HG02938 (cell line): ENCODE measurements at regions not wholly inside any gene's neighbourhood (a gene's known extent, or its start where the extent isn't known, plus 50 kb on each side); places are given as distances from the start of the nearest gene placed in this dataset.

Source experiments
- ATAC-seq: cut with Tn5 transposase; IDR thresholded peaks from one replicate; pipeline ENCODE4 v1.9.1; 2021; ENCODE audit warnings: mild to moderate bottlenecking, moderate library complexity; ENCODE audit not compliant: unreplicated experiment

GRCh38 chr1:56357927-56358690 is 221.3 kb downstream of the PLPP3 start:
- ATAC-seq, result no peak

DNA sequence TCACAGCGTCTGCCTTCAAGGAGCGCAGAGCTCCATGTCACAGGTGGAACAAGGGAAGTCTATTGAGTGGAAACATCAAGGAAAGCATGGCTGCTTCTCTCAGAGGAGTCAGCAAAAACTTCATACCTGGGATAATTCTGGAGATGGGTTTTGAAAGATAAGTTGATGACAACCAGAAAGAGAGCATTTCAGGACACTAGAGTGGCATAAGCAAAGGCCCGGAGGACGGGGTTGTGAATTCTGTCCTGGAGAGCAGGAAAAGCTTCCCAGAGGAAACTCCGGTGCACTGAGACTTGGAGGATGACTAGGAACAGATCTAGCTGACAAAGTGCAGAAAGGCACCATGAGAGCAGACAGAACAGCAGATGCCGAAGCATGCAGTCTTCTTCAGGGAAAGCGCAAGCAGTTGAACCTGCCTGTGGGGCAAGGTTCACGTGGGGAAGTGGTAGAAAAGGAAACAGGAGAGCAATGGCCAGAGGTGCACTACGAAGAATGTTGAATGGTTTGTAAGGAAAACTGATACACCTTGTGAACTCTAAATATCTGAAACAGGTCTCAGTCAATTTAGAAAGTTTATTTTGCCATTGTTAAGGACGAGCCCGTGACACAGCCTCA is 222.9 kb downstream of the PLPP3 start:
- no peak for ATAC-seq

DNA sequence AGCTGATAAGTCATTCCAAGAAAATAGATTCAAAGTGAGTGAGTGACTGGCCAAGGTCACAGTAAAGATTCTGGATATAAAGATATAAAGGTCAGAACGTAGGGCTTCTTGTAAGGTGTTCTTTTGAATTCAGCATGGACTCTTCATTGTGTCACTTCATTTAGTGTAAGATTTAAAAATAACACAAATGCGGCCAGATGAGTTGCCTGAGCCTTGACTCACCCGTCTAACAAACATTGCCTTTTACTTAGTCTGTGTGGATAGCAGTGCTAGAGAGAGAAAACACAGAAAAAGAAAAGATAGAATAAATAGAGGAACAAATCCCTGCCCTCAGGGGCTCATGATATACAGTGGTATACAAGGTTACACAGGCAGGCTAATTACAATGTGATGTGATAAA is 223.4 kb downstream of the PLPP3 start:
- no peak for ATAC-seq

GRCh38 chr1:56355422-56355821 is 223.9 kb downstream of the PLPP3 start:
- no peak for ATAC-seq

DNA sequence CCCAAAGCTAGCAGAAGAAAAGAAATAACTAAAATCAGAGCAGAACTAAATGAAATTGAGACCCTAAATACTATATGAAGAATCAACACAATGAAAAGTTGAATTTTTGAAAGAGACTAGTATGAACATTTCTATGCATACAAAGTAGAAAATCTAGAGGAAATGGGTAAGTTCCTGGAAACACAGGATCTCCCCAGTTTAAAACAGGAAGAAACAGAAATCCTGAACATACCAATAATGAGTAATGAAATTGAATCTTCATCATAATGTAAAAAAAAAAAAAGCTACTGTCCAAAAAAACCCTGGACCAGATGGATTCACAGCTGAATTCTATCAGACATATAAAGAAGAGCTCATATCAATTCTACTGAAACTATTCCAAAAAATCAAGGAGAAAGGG is 233.5 kb downstream of the PLPP3 start:
- no peak for ATAC-seq

- no peak for ATAC-seq
Observed at GRCh38 chr1:56340977-56341376, 238.4 kb downstream of the PLPP3 start.

DNA sequence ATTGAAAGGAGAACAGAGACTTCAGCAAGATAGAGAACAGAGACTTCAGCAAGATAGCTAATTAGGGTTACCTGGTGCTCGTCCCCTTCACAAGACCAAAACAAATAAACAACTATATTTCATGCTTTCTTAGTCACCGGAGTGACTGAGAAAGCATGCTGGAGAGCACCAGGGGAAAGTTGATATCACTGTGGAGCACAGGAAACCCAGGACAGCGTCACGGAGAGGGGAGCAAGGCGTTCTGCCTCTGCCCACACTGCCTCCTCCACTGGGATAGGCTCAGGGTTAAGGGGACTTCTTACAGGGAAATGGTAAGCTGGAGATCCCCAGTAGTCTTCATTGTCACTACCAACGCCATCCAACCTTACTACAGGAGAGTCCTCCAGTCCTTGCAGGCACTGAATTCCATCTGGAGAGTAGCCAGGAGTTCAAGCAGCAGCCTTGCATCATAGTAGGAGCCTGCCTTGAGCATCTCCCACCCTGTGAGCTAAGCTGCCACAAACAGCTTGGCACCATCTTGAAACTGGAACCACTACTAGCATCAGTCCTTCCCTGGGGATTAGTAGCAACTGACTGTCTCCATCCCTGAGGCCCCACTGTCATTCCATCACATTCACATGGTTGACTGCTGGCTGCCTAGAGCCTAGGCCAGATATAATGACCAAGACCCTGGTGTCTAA is 239.4 kb downstream of the PLPP3 start:
- no peak for ATAC-seq

GRCh38 chr1:56339093-56339492 is 240.3 kb downstream of the PLPP3 start:
- ATAC-seq, result no peak

DNA sequence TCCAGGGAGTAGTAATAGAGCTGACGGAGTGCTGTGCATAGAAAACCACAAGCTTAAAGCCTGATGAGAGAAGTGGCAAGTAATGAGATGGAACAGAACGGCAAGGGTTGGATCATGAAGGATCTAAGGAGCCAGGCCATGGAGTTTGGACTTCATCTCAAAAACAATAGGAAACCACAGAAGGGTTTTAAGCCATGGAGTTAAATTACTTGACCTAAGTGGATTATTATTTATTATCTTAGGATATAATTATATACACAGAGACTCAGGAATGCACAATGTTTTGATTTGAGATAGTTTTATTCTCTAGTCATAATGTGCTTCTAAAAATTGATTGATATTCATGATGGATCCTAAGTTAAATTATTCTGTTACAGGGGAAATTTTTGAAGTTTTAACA is 242.4 kb downstream of the PLPP3 start:
- no peak for ATAC-seq

DNA sequence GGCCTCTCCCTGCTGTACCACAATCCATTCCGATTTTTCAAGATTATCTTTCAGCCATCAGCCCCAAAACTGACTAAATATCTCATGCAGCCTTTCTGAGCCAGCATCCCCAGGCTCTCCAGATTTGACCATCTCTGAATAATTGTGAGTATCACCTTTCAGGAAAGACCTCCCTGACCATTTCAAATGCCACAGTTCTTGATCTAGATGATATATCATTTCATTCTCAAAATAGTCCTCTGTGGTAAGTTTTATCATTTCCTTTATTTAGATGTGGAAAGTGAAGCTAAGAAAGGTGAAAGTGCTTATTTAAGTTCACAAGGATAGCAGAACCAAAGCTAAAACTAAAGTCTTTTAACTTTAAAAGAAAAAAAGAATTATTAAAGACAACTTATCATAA is 244.0 kb downstream of the PLPP3 start:
- no peak for ATAC-seq

DNA sequence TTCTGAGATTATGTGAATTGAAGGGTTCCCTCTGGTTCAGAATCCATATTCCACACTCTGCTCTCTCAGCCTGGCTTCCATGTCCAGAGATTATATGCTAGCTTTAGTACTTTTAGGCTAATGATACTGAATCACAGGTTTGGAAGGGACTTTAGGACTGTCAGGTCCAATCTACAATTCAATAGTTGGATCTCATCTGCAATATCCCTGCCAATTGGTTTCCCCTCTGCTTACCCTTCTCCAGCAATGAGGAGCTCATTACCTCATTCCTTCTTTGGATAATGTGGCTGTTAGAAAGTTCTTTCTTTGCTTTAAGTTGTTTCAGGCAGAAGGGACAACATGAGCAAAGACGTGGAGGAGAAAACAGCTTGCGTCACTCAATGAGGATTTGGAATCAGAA is 245.3 kb downstream of the PLPP3 start:
- ATAC-seq, result no peak

DNA sequence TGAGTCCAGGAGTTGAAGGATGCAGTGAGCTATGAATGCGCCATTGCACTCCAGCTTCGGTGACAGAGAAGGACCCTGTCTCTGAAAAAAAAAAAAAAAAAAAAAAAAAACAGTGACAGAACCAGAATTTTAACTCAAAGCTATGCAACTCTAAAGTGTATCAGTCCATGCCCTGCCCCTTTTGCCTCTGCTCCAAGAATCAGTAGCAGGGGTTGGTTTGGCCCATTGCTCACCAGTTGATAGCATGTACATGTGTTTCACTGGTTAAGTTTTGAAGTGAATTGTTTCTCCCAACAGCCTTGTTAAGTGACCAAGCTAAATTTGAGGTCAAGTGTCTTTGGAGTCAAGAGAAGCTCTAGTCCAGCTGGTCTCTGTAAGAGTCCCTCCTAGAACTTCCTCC is 245.9 kb downstream of the PLPP3 start:
- ATAC-seq, result no peak

DNA sequence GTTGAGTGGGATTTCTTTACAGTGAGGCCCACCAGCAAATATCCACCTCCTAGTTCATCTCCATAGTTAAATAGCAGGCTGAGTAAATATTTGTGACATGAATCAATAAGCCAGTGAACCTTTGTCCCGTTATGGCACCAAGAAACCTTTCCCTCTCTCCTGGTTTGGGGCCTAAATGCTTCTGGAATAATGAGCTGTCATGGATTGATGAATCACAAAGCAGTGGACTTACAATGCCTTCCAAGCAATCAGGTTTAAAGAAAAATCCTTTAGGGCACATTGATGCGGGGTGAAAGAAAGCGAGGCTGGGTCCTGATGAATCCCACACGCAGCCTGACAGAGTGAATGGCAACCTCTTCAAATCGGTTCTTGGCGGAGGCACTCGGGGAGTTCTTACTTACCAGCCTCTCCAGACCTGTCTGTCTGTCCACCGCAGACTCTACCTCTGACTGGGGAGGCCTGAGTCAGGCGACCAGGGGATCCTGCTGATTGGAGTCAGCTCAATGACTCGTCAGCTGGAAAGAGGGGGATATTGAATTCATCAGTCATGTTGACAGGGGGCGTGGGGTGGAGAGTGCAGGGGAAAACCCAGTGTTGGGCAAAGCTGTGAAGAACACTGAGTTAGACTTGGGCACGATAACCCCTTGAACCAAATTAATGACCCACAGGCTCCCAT is 247.3 kb downstream of the PLPP3 start:
- no peak for ATAC-seq

DNA sequence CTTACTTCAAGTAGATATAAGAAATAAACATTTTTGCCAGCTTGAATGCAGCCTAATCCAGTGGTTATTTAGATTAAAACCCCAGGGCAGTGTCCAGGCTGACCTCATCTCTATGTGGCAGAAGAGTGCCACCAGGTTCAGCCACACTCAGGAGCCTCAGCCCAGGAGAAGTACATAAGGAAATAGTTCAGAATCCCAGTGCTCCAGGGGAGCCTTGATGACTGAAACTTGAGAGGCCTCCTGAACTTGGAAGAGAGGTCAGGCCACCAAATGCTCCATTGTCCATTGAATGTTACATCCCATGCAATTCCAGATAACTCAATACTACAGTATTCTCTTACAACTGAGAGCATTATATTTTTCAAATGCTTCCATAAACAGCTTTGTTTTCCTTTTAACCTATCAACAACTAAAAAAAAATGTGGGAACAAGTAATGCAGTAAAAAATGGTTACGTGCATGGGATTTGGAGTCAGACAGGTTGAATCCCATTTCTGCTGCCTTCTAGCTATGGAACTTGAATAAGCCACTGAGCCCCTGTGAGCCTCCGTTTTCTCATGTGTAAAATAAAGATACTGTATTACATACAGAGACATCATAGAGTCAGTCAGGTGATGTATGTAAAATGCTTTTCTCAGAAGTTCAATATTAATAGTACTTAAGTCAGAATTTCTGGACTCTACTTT is 248.0 kb downstream of the PLPP3 start:
- ATAC-seq, result no peak

DNA sequence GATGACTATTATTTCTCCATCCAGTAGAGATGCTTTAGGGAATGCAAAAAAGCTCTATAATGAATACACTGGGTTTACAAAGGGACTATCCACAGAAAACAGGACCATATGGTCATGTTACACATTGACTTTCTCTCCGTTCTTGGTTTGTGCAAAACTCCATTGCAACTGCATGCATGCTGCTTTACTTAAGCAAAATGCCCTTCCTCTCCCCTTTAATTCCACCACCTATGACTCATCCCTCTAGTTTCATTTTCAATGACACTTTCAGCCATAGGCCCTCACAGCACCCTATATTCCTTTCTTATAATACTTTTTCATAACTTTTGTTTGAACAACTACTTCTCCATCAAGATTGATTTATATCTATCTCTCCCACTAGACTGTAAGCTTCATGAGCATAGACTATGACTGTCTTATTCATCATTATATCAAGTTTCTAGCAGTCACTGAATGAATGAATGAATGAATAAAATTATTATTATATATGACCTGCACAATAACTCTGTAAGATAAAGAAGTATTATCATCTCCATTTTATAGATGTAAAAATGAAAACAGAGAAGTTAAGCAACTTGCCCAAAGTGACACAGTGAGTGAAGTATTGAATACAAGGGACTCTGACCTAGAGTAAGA is 248.9 kb downstream of the PLPP3 start:
- ATAC-seq, result peak; percentile 97

DNA sequence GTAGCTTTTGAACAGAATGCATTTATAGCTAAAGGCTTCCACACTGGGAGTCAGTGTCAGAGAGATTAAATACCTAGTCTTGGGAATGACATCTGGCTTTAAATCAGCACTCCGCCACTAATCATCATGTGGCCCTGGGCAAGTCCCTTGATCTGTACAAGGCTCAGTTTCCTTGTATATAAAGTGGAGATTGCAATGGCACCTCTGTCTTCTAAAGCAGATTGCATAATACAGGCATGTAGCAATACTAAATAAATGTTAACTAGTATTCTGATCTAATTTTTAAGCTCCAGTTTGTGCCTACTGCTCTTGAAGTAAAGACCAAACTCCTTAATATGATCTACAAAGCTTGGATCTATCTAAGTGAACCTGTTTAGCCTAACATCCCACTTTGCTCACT is 249.4 kb downstream of the PLPP3 start:
- no peak for ATAC-seq

- no peak for ATAC-seq
Observed at GRCh38 chr1:56327195-56327594, 252.2 kb downstream of the PLPP3 start.

DNA sequence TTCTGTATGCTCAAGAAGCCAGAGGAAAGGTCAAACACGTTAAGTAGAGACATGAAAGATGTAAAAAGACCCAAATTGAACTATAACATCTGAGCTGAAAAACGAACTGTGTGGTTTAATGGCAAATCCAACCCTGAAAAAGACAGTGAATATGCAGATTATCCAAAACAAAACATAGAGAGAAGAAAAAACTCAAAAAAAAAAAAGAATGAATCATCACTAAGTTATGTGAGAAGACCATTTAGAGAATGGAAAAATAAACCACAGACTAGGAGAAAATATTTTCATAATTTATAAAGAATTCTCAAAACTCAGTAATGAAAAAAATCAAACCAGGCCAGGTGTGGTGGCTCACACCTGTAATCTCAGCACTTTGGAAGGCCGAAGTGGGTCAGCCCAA is 253.3 kb downstream of the PLPP3 start:
- no peak for ATAC-seq

GRCh38 chr1:56324504-56324903 is 254.9 kb downstream of the PLPP3 start:
- ATAC-seq, result no peak

- no peak for ATAC-seq
Observed at GRCh38 chr1:56322211-56322610, 257.2 kb downstream of the PLPP3 start.

DNA sequence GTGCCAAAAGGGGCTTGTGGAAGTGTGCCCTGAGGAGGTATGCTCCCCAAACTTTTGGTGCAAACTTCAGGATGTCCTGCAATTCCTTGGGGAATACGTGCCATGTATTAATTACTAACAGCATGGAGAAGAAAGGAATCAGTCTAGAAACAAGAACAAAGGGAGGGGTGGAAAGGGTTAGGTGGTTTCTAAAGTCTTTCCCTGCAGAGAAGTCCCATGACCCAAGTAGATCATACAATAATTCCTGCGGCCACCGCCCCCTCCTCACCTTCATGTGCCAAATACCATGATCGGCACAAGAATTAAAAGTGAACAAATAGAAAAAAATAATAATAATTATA is 258.2 kb downstream of the PLPP3 start:
- no peak for ATAC-seq
